ENCODE measurements at regions not wholly inside any gene's neighbourhood (a gene's known extent, or its start where the extent isn't known, plus 50 kb on each side); places are given as distances from the start of the nearest gene placed in this dataset.

GRCh38 chr17:33776304-33776703, 478.8 kb upstream of the CCL2 start:
- TF ChIP-seq POLR2A (IDR thresholded peaks at IDR 0.05) (no peak), POLR2AphosphoS5 (IDR thresholded peaks at IDR 0.05) (no peak)
- TF ChIP-seq, protein P1, sequence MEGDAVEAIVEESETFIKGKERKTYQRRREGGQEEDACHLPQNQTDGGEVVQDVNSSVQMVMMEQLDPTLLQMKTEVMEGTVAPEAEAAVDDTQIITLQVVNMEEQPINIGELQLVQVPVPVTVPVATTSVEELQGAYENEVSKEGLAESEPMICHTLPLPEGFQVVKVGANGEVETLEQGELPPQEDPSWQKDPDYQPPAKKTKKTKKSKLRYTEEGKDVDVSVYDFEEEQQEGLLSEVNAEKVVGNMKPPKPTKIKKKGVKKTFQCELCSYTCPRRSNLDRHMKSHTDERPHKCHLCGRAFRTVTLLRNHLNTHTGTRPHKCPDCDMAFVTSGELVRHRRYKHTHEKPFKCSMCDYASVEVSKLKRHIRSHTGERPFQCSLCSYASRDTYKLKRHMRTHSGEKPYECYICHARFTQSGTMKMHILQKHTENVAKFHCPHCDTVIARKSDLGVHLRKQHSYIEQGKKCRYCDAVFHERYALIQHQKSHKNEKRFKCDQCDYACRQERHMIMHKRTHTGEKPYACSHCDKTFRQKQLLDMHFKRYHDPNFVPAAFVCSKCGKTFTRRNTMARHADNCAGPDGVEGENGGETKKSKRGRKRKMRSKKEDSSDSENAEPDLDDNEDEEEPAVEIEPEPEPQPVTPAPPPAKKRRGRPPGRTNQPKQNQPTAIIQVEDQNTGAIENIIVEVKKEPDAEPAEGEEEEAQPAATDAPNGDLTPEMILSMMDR (IDR thresholded peaks at IDR 0.05): no peak
